Activated T-helper 2 cell treated with anti-CD3 and anti-CD28 coated beads, Interferon-gamma antibody, Interleukin-2, Interleukin-4, amounts not matched to agents 10 μg/mL and 5 μg/mL and 100 μg/mL, durations not matched to agents 14 hours and 24 hours and 36 hours (primary cell): ENCODE measurements at regions not wholly inside any gene's neighbourhood (a gene's known extent, or its start where the extent isn't known, plus 50 kb on each side); places are given as distances from the start of the nearest gene placed in this dataset.
"Not testable (repeated sequence)": the region's sequence is repeated elsewhere in the genome, so short reads cannot be mapped to it uniquely, and the experiment has no call there.

Source experiments
- DNase-seq: peaks from one replicate; pipeline ENCODE4 v3.0.0; 2021; ENCODE audit warnings: low spot score
- H3K27ac Mint-ChIP-seq: one replicate; pipeline ENCODE4 v1.8.0; 2021; ENCODE audit warnings: mixed read lengths
- H3K27me3 Mint-ChIP-seq: one replicate; pipeline ENCODE4 v1.8.0; 2021; ENCODE audit warnings: low read depth, mixed read lengths
- H3K36me3 Mint-ChIP-seq: one replicate; pipeline ENCODE4 v1.8.0; 2021; ENCODE audit warnings: low read depth, mixed read lengths
- H3K4me1 Mint-ChIP-seq: one replicate; pipeline ENCODE4 v1.8.0; 2021; ENCODE audit warnings: low read depth, mixed read lengths
- H3K4me3 Mint-ChIP-seq: one replicate; pipeline ENCODE4 v1.8.0; 2021; ENCODE audit warnings: low read depth, mild to moderate bottlenecking, moderate library complexity, mixed read lengths
- H3K9me3 Mint-ChIP-seq: one replicate; pipeline ENCODE4 v1.8.0; 2021; ENCODE audit warnings: mixed read lengths
- intact Hi-C: fragments of 100-400 bp; cut with micrococcal nuclease; formaldehyde crosslinking; loops from one replicate; pipeline ENCODE4 v1.15.1; 2023

DNA sequence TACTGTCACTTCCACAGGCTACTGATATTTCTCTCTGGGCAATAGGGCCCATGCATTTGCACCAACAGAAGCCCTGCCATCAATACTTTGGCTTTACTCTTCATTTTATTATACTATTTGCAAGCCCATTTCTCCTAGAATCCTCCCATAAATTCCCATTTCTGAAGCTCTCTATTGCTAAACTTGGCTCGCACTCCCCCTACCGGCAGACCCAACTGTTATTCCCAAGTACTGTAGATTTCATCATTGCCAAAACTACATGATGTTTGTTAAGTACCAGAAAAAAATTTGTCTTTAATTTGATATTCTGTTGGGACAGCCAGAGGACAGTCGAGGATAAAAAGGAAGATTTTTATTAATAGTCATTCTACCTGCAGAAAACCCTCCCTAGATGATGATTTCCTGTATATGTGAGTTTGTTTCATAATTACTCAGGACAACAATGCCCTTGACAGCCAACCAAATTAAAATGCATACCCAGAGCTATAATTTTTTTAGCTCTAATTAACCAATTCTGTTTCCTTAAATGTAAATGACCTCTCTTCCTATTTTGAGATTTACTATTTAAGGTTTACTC, 298.6 kb downstream of the REEP3 start:
- Mint-ChIP-seq H3K27ac (no peak overlapping the region), H3K27me3 (peaks cover 8% of the 10 kb centered on the region), H3K4me1 (peaks cover 2% of the 10 kb centered on the region), H3K4me3 (no peak overlapping the region), H3K36me3 (no peaks in the 10 kb centered on the region), H3K9me3 (peaks cover 3% of the 10 kb centered on the region)
- DNase-seq = no peak
- intact Hi-C loops = no loop called here

DNA sequence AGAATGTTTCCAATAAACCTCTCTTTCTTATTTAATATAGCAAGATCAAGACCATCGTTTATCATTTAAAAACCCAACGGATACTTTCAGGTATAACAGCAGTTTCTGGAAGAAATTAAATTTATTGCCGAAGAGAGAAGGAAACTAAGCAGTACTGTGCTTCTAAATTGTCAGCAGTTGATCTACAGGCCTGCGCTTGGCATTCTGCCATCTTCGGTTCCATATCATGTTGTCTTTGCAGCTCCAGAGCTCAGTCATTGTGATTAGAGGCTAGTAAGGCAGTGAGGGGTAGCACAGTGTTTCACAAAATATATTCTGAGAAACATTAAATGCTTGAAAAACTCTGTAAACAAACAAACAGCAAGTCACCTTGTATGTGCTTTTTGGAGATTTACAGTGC, 301.3 kb downstream of the REEP3 start:
- intact Hi-C loops = no loop called here
- H3K9me3 Mint-ChIP-seq = peaks cover 3% of the 10 kb centered on the region
- DNase-seq = no peak
- H3K4me1 Mint-ChIP-seq = peaks cover 2% of the 10 kb centered on the region
- H3K27me3 Mint-ChIP-seq = peaks cover 7% of the 10 kb centered on the region
- H3K27ac Mint-ChIP-seq = no peak overlapping the region
- no peaks in the 10 kb centered on the region for H3K36me3 Mint-ChIP-seq
- no peak overlapping the region for H3K4me3 Mint-ChIP-seq

DNA sequence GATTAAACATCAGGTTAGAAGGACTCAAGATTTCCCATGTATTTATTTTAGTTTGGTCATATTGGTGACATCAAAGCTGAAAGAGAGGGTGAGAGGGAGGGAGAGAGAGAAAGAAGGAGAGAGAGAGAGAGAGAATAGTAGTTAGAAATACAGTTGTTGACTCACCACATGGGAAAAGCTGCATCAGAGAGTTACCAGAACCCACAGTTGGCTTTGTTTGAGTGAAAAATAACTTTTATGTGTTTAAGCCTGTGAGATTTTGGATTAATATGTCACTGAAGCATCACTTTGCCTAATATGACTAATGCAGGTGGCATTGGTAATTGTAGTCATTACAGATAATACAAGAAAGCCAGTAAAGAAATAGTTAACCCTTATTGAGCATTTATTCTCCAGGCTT, 303.9 kb downstream of the REEP3 start:
- no peaks in the 10 kb centered on the region for H3K36me3 Mint-ChIP-seq
- no peak overlapping the region for H3K4me3 Mint-ChIP-seq
- H3K27ac Mint-ChIP-seq = no peak overlapping the region
- H3K9me3 Mint-ChIP-seq = peaks cover 3% of the 10 kb centered on the region
- no peak for DNase-seq
- intact Hi-C loops = no loop called here
- H3K4me1 Mint-ChIP-seq = no peaks in the 10 kb centered on the region
- no peaks in the 10 kb centered on the region for H3K27me3 Mint-ChIP-seq

DNA sequence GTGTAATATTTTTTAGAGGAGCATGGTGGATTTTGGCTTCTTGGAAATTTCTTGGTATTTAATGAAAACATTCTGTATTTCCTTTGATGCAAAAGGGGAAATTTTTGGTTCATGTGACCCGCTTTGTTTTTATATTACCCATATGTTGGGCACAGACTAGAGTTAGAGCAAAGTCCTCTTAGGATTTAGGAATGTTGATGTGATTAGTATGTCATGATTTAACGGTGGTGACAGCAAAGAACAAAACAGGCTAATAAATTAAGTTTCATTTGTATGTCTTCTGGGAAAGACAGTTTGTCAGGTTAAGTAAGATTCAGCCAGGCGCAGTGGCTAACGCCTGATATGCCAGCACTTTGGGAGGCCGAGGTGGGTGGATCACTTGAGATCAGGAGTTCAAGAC, 304.6 kb downstream of the REEP3 start:
- DNase-seq = no peak
- H3K4me1 Mint-ChIP-seq = no peaks in the 10 kb centered on the region
- intact Hi-C loops = no loop called here
- no peaks in the 10 kb centered on the region for H3K27me3 Mint-ChIP-seq
- no peak overlapping the region for H3K27ac Mint-ChIP-seq
- no peak overlapping the region for H3K4me3 Mint-ChIP-seq
- H3K9me3 Mint-ChIP-seq = peaks cover 3% of the 10 kb centered on the region
- H3K36me3 Mint-ChIP-seq = no peaks in the 10 kb centered on the region

DNA sequence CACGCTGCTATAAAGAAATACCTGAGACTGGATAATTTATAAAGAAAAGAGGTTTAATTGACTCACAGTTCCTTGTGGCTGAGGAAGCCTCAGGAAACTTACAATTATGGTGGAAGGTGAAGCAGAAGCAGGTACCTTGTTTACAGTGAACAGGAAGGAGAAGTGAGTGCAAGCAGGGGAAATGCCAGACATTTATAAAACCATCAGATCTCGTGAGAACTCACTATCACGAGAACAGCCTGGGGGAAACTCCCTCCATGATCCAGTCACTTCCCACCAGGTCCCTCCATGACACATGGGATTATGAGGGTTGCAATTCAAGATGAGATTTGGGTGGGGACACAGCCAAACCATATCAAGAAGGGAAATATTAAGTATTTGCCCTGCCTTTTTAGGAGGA, 305.8 kb downstream of the REEP3 start:
- H3K4me3 Mint-ChIP-seq, H3K36me3 Mint-ChIP-seq, H3K9me3 Mint-ChIP-seq, H3K4me1 Mint-ChIP-seq, H3K27ac Mint-ChIP-seq, H3K27me3 Mint-ChIP-seq, intact Hi-C loops, DNase-seq: not testable (repeated sequence)

DNA sequence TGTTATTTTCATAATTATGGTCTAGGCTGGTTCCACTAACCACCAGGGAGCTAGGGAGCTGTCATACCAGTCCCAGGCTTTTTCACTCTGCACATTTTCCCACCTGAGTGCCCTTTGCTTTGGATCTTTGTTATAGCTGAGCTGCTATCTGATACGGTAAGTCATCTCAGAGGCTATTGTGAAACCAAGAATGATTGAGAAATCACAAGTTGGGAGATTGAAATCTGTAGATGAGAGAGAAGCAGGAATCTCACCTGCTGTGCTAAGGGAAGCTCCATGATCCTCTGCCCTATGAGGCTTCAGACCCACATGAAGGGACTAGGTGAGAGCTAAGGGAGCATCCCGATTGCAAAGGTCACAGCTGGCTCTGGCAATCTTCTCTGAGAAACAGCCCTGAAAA, 307.8 kb downstream of the REEP3 start:
- Mint-ChIP-seq H3K27ac (no peak overlapping the region), H3K27me3 (no peaks in the 10 kb centered on the region), H3K9me3 (no peaks in the 10 kb centered on the region), H3K36me3 (no peaks in the 10 kb centered on the region), H3K4me3 (no peak overlapping the region), H3K4me1 (no peaks in the 10 kb centered on the region)
- intact Hi-C loops = no loop called here
- DNase-seq = no peak

DNA sequence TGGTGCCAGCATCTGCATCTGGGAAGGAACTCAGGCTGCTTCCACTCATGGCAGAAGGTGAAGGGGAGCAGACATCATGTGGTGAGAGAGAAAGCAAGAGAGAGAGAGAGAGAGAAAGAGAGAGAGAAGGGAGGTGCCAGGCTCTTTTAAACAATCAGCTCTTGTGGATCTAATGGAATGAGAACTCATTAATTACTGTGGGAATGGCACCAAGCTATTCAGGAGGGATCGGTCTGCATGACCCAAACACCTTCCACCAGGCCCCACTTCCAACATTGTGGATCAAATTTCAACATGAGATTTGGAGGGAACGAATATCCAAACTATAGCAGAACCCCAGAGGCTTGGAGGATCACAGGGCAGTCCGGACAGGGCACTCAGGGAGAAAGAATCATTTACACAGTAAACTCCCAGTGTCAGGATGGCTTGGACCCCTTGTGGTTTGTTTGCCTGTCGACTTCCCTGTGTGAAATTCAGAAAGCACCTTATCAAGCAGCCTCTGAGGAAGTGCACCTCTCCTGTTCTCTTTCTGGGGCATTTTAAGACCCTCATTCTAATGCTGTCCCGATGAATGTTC, 308.5 kb downstream of the REEP3 start:
- no peaks in the 10 kb centered on the region for H3K4me1 Mint-ChIP-seq
- H3K27ac Mint-ChIP-seq = no peak overlapping the region
- no peak overlapping the region for H3K4me3 Mint-ChIP-seq
- no peaks in the 10 kb centered on the region for H3K36me3 Mint-ChIP-seq
- no peaks in the 10 kb centered on the region for H3K27me3 Mint-ChIP-seq
- DNase-seq = no peak
- no peaks in the 10 kb centered on the region for H3K9me3 Mint-ChIP-seq
- intact Hi-C loops = no loop called here

DNA sequence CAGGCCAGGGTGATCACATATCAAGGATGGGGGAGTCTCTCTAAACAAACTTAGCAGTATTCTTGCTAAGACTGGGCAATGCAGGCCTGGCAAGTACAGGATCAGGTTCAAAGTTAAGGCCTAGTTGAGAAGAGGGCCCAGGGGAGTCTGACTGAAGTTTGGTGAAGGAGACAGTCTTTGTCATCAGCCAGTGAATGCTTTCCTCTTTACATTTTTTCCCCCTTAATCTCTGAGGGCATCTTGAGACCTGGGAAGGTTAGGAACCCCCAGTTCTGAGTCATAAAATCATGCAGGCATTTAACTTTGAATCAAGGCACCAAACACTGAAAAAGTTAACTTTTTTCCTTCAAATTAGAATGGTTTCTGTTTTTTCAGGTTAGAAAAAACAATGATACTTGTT, 311.5 kb downstream of the REEP3 start:
- intact Hi-C loops = no loop called here

DNA sequence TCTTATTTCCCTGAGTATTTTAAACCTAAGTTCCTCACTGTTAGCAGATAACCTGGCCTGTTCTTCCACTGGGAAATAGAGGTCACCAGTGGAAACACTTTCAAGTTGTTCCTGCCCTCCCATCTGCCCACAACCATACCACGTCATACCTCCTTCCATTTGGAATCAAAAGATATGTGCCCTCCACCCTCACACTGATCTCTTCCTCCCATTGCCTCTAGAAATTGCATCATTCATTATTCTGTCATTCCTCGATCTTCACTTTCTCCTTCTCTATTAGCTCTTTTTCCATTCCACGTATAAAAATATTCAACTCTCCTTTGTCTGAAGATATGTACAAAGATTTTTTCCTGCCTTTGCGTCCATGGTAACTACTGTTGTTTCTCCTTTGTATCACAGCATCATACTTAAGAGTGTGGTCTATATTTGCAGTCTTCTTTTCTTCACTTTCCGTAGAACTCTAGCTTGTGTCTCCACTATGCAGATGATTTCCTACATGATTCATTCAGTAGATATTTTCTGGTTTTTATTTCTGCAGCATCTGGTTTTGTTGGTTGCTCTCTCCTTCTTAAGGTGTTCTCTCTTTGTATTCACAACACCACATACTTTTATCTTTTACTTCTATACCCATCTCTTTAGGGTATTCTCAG, 312.3 kb downstream of the REEP3 start:
- no peak overlapping the region for H3K27ac Mint-ChIP-seq
- intact Hi-C loops = no loop called here
- no peaks in the 10 kb centered on the region for H3K36me3 Mint-ChIP-seq
- no peak overlapping the region for H3K4me3 Mint-ChIP-seq
- H3K4me1 Mint-ChIP-seq = no peaks in the 10 kb centered on the region
- DNase-seq = no peak
- no peaks in the 10 kb centered on the region for H3K27me3 Mint-ChIP-seq
- no peaks in the 10 kb centered on the region for H3K9me3 Mint-ChIP-seq

More for the DNA sequence above, 311.5 kb downstream of the REEP3 start:
- H3K27me3 Mint-ChIP-seq = no peaks in the 10 kb centered on the region
- no peak overlapping the region for H3K4me3 Mint-ChIP-seq
- no peak overlapping the region for H3K27ac Mint-ChIP-seq
- no peaks in the 10 kb centered on the region for H3K9me3 Mint-ChIP-seq
- no peaks in the 10 kb centered on the region for H3K4me1 Mint-ChIP-seq
- DNase-seq = no peak
- H3K36me3 Mint-ChIP-seq = no peaks in the 10 kb centered on the region

DNA sequence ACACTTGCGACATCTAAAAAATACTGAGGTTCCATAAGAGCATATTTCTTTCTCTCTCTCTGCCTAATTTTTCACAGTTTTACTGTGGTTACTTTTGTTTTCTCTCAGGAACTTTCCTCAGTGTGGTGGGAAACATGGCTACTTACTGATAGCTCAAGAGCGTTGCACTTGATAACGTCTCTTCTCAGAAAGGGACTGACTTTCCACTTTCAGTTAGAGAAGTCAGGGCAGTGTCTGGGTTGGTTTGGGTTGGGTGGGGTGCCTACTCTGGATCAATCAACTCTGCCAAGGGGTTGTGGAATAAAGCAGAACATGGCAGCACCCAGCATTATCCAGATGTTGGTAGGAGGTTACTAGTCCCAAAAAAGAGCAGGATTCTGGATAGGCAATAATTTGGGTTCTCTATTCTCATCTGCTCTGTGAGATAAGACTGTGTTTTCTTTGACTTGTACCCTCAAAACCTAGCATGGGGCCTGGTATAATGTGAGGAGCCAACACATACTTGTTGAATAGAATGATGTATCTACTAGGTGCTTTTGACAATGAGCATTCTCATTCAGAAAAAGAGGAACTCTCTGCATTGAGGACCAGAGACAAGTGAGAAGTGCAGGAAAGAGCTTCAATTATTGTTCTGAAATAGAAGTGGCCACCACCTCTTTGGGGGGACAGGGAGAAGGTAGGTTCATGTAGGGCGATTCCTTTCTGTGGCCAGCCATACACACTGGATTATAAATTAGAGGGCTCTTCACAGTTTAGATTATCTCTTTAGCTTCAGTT, 315.7 kb downstream of the REEP3 start:
- Mint-ChIP-seq H3K27ac (no peak overlapping the region), H3K27me3 (no peaks in the 10 kb centered on the region), H3K4me1 (no peaks in the 10 kb centered on the region), H3K36me3 (no peaks in the 10 kb centered on the region), H3K4me3 (no peak overlapping the region), H3K9me3 (no peaks in the 10 kb centered on the region)
- no peak for DNase-seq
- intact Hi-C loops = no loop called here

DNA sequence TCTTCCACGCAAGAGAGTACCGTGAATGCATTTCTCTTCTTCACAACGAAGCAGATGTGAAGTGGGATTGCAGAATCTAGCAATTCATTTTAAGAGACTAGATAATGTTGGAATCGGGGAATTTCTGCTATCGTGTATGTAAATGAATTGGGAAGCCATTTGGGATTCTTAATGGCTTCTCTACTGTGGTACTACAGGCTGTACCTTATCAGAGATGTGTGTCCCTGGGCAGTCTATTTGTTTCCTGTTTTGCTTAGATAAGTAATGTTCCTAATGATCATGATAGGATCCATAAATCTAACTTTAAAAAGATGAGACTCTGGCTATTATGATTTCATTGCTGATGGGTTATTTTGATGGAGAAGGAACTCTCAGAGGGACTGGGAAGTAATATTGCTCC, 320.6 kb downstream of the REEP3 start:
- no peak for DNase-seq
- intact Hi-C loops = no loop called here
- Mint-ChIP-seq H3K27me3 (no peaks in the 10 kb centered on the region), H3K27ac (no peak overlapping the region), H3K4me1 (no peaks in the 10 kb centered on the region), H3K9me3 (no peaks in the 10 kb centered on the region), H3K4me3 (no peak overlapping the region), H3K36me3 (no peaks in the 10 kb centered on the region)

DNA sequence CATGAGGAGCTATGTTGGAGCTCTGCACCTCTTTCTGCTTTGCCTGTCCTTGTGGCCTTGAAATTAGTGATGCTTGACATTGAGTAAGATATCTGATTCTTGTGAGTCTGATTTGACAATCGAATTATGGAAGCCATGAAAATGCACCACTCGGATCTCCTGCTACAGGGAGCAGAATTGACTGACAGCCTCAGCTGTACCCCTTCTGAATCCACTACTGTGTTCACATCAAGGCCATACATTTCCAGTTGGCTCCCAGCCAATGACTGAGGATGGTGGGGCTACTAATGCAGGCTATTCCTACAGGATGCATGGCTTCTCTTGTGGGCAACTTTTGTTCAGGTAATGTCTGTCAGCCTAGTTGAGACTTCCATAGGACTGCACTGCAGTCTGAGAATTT, 321.9 kb downstream of the REEP3 start:
- H3K27ac Mint-ChIP-seq = no peak overlapping the region
- H3K9me3 Mint-ChIP-seq = no peaks in the 10 kb centered on the region
- no peaks in the 10 kb centered on the region for H3K27me3 Mint-ChIP-seq
- no peak overlapping the region for H3K4me3 Mint-ChIP-seq
- H3K4me1 Mint-ChIP-seq = no peaks in the 10 kb centered on the region
- no peak for DNase-seq
- H3K36me3 Mint-ChIP-seq = no peaks in the 10 kb centered on the region
- intact Hi-C loops = no loop called here

DNA sequence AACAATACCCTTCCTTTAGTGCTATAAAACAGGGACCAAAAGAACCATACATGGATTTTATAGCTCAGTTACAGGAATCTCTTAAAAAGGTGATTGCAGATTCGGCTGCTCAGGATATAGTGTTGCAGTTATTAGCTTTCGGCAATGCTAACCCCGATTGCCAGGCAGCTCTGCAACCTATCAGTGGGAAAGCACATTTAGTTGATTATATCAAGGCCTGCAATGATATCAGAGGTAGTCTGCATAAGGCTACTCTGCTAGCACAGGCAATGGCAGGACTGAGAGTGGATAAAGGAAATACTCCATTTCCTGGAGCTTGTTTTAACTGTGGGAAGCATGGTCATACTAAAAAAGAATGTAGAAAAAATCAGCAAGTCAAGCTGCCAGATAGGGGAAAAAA, 327.7 kb downstream of the REEP3 start:
- H3K9me3 Mint-ChIP-seq, H3K4me3 Mint-ChIP-seq, H3K27me3 Mint-ChIP-seq, H3K36me3 Mint-ChIP-seq, H3K27ac Mint-ChIP-seq, intact Hi-C loops, H3K4me1 Mint-ChIP-seq, DNase-seq: not testable (repeated sequence)
